ENCODE measurements at regions not wholly inside any gene's neighbourhood (a gene's known extent, or its start where the extent isn't known, plus 50 kb on each side); places are given as distances from the start of the nearest gene placed in this dataset.
"Not testable (repeated sequence)": the region's sequence is repeated elsewhere in the genome, so short reads cannot be mapped to it uniquely, and the experiment has no call there.

GRCh38 chr11:103808252-103808651 lies 228.2 kb upstream of the DDI1 start:
- no peak for FAIRE-seq

- FAIRE-seq, result no peak
Measured at GRCh38 chr11:103811870-103812455, 224.5 kb upstream of the DDI1 start.

- FAIRE-seq, result no peak
Measured at GRCh38 chr11:103812680-103813079, 223.8 kb upstream of the DDI1 start.

GRCh38 chr11:103820345-103820744 lies 216.1 kb upstream of the DDI1 start:
- not testable (repeated sequence) for FAIRE-seq

- no peak for FAIRE-seq
Measured at GRCh38 chr11:103824116-103824515, 212.3 kb upstream of the DDI1 start.

- no peak for FAIRE-seq
Measured at GRCh38 chr11:103825469-103825868, 211.0 kb upstream of the DDI1 start.

- no peak for FAIRE-seq
Measured at GRCh38 chr11:103826856-103827255, 209.6 kb upstream of the DDI1 start.

GRCh38 chr11:103829596-103829995 lies 206.8 kb upstream of the DDI1 start:
- FAIRE-seq, result no peak

GRCh38 chr11:103830205-103830604 lies 206.2 kb upstream of the DDI1 start:
- no peak for FAIRE-seq

- FAIRE-seq, result no peak
Measured at GRCh38 chr11:103832762-103833161, 203.7 kb upstream of the DDI1 start.

GRCh38 chr11:103842191-103842590 lies 194.2 kb upstream of the DDI1 start:
- FAIRE-seq, result no peak

GRCh38 chr11:103842795-103843194 lies 193.6 kb upstream of the DDI1 start:
- no peak for FAIRE-seq

GRCh38 chr11:103844327-103845215 lies 191.9 kb upstream of the DDI1 start:
- FAIRE-seq, result no peak

- no peak for FAIRE-seq
Measured at GRCh38 chr11:103845331-103845730, 191.1 kb upstream of the DDI1 start.

GRCh38 chr11:103848686-103849085 lies 187.8 kb upstream of the DDI1 start:
- FAIRE-seq, result no peak

GRCh38 chr11:103849366-103849765 lies 187.1 kb upstream of the DDI1 start:
- FAIRE-seq, result no peak

- FAIRE-seq, result no peak
Measured at GRCh38 chr11:103850419-103851165, 185.8 kb upstream of the DDI1 start.

- FAIRE-seq, result no peak
Measured at GRCh38 chr11:103851166-103851651, 185.2 kb upstream of the DDI1 start.
